Activated T-cell treated with anti-CD3 and anti-CD28 coated beads, Interleukin-2, amount 50 U/mL, for 72 hours (primary cell): ENCODE measurements at regions not wholly inside any gene's neighbourhood (a gene's known extent, or its start where the extent isn't known, plus 50 kb on each side); places are given as distances from the start of the nearest gene placed in this dataset.

Source experiments
- ATAC-seq, 2 donors: fragments of 150-1000 bp; cut with Tn5 transposase; replicated peaks in 1 of 2; 2 replicates each; pipeline ENCODE4 v1.10.0; 2021; ENCODE audit warnings: moderate library complexity in 2 of 2, mild to moderate bottlenecking in 1 of 2
- DNase-seq, 2 donors: peaks; one replicate each; pipeline ENCODE4 v3.0.0; 2021 to 2022; ENCODE audit warnings: mixed read lengths in 1 of 2
- H3K27ac Mint-ChIP-seq: one replicate; pipeline ENCODE4 v1.8.0; 2022; ENCODE audit warnings: mild to moderate bottlenecking, moderate library complexity, mixed read lengths
- H3K27me3 Mint-ChIP-seq: one replicate; pipeline ENCODE4 v1.8.0; 2022; ENCODE audit warnings: low read depth, mixed read lengths
- H3K36me3 Mint-ChIP-seq, 2 donors: one replicate each; pipeline ENCODE4 v1.8.0; 2022; ENCODE audit warnings: mixed read lengths in 2 of 2, mild to moderate bottlenecking in 1 of 2; ENCODE audit not compliant: insufficient read depth in 2 of 2
- H3K4me1 Mint-ChIP-seq: one replicate; pipeline ENCODE4 v1.8.0; 2022; ENCODE audit warnings: low read depth, mixed read lengths
- H3K4me3 Mint-ChIP-seq, 2 donors: one replicate each; pipeline ENCODE4 v1.8.0; 2022; ENCODE audit warnings: mild to moderate bottlenecking in 2 of 2, mixed read lengths in 2 of 2, moderate library complexity in 2 of 2
- H3K9me3 Mint-ChIP-seq, 2 donors: one replicate each; pipeline ENCODE4 v1.8.0; 2022; ENCODE audit warnings: mixed read lengths in 2 of 2

- Mint-ChIP-seq H3K9me3 (peaks cover 0 to 2% of the 10 kb centered on the region in 2 donors), H3K4me3 (no peak overlapping the region), H3K27me3 (peaks cover 5% of the 10 kb centered on the region), H3K4me1 (no peaks in the 10 kb centered on the region), H3K36me3 (no peaks in the 10 kb centered on the region), H3K27ac (no peak overlapping the region)
- no peak for DNase-seq
- ATAC-seq: no peak
Measured at GRCh38 chr11:112837162-112837826, 123.9 kb upstream of the NCAM1 start.

GRCh38 chr11:112839051-112839450 is 122.2 kb upstream of the NCAM1 start:
- DNase-seq: no peak
- Mint-ChIP-seq H3K27me3 (no peaks in the 10 kb centered on the region), H3K27ac (no peak overlapping the region)

GRCh38 chr11:112841729-112842128 is 119.5 kb upstream of the NCAM1 start:
- Mint-ChIP-seq H3K9me3 (peaks cover 0 to 2% of the 10 kb centered on the region in 2 donors), H3K36me3 (no peaks in the 10 kb centered on the region), H3K27ac (no peak overlapping the region), H3K27me3 (no peaks in the 10 kb centered on the region), H3K4me1 (no peaks in the 10 kb centered on the region), H3K4me3 (no peak overlapping the region)
- no peak for ATAC-seq
- DNase-seq: no peak

More at GRCh38 chr11:112839051-112839450, 122.2 kb upstream of the NCAM1 start:
- ATAC-seq: no peak
- Mint-ChIP-seq H3K9me3 (peaks cover 0 to 2% of the 10 kb centered on the region in 2 donors), H3K36me3 (no peaks in the 10 kb centered on the region), H3K4me3 (no peak overlapping the region), H3K4me1 (no peaks in the 10 kb centered on the region)

- Mint-ChIP-seq H3K27ac (no peak overlapping the region), H3K4me1 (no peaks in the 10 kb centered on the region), H3K27me3 (no peaks in the 10 kb centered on the region), H3K9me3 (peaks cover 0 to 5% of the 10 kb centered on the region in 2 donors), H3K36me3 (no peaks in the 10 kb centered on the region), H3K4me3 (no peak overlapping the region)
- DNase-seq (no peak), ATAC-seq (no peak)
Measured at GRCh38 chr11:112842151-112842550, 119.1 kb upstream of the NCAM1 start.

DNA sequence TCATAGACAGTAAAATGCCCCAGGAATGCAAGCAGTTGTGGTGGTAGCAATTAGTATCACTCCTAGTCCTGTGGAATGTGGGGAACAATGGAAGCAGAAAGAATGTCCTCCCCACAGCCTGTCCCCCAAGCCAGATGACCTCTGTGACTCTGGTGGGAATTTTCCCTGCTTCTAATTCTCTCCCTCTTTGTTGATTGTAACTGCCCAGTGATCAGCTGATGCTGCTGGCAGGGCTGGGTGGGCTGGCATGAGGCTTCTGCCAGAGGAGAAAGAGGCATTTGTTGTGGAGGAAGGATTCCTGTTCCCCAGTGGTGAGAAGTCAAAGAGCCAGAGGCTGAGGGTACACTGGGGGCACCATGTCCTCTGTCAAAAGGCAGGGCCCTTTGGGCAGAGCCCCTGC is 116.7 kb upstream of the NCAM1 start:
- H3K36me3 Mint-ChIP-seq: no peaks in the 10 kb centered on the region
- H3K9me3 Mint-ChIP-seq: peaks cover 0 to 5% of the 10 kb centered on the region in 2 donors
- ATAC-seq (no peak), DNase-seq (no peak)
- H3K4me3 Mint-ChIP-seq: no peak overlapping the region
- H3K27ac Mint-ChIP-seq: no peak overlapping the region
- H3K27me3 Mint-ChIP-seq: no peaks in the 10 kb centered on the region
- no peaks in the 10 kb centered on the region for H3K4me1 Mint-ChIP-seq

DNA sequence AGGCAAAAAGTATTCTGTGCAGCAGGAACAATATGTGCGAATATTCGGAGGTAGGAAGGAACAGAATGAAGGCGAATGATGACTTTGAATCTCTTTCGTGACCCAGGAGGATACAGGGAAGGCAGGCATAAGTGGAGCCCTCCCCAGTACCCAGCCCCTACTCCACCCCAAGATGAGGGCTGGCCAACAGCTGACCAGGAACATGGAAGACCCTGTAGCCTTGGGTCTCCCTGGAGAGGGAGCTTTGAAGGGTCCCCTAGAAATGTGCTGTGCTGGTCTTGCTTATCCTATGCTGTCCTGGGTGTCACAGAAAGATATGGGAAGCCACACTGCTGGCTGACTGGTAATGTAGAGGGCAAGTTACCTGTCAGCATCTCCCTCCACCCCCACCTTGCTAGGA is 113.7 kb upstream of the NCAM1 start:
- no peaks in the 10 kb centered on the region for H3K36me3 Mint-ChIP-seq
- peaks cover 0 to 4% of the 10 kb centered on the region in 2 donors for H3K9me3 Mint-ChIP-seq
- ATAC-seq: no peak
- no peak overlapping the region for H3K27ac Mint-ChIP-seq
- no peak for DNase-seq
- peaks cover 7% of the 10 kb centered on the region for H3K27me3 Mint-ChIP-seq
- no peaks in the 10 kb centered on the region for H3K4me1 Mint-ChIP-seq
- H3K4me3 Mint-ChIP-seq: no peak overlapping the region

GRCh38 chr11:112852143-112852866 is 108.9 kb upstream of the NCAM1 start:
- no peaks in the 10 kb centered on the region for H3K4me1 Mint-ChIP-seq
- ATAC-seq (no peak), DNase-seq (no peak)
- H3K4me3 Mint-ChIP-seq: no peak overlapping the region
- no peak overlapping the region for H3K27ac Mint-ChIP-seq
- H3K9me3 Mint-ChIP-seq: peaks cover 0 to 2% of the 10 kb centered on the region in 2 donors
- H3K36me3 Mint-ChIP-seq: no peaks in the 10 kb centered on the region
- peaks cover 7% of the 10 kb centered on the region for H3K27me3 Mint-ChIP-seq

- ATAC-seq: no peak
- Mint-ChIP-seq H3K27me3 (peaks cover 7% of the 10 kb centered on the region), H3K9me3 (peaks cover 0 to 6% of the 10 kb centered on the region in 2 donors)
Measured at GRCh38 chr11:112856133-112856532, 105.1 kb upstream of the NCAM1 start.

GRCh38 chr11:112856591-112856990 is 104.6 kb upstream of the NCAM1 start:
- peaks cover 7% of the 10 kb centered on the region for H3K27me3 Mint-ChIP-seq

More at GRCh38 chr11:112856133-112856532, 105.1 kb upstream of the NCAM1 start:
- Mint-ChIP-seq H3K4me1 (no peaks in the 10 kb centered on the region), H3K36me3 (peaks cover 0 to 3% of the 10 kb centered on the region in 2 donors), H3K4me3 (no peak overlapping the region), H3K27ac (no peak overlapping the region)
- no peak for DNase-seq

GRCh38 chr11:112858289-112859023 is 102.8 kb upstream of the NCAM1 start:
- Mint-ChIP-seq H3K27me3 (no peaks in the 10 kb centered on the region), H3K36me3 (peaks cover 3 to 5% of the 10 kb centered on the region in 2 donors), H3K9me3 (peaks cover 2 to 10% of the 10 kb centered on the region in 2 donors), H3K4me1 (no peaks in the 10 kb centered on the region), H3K4me3 (no peak overlapping the region), H3K27ac (no peak overlapping the region)
- ATAC-seq (no peak), DNase-seq (no peak)

More at GRCh38 chr11:112856591-112856990, 104.6 kb upstream of the NCAM1 start:
- DNase-seq (no peak), ATAC-seq (no peak)
- Mint-ChIP-seq H3K4me1 (no peaks in the 10 kb centered on the region), H3K27ac (no peak overlapping the region), H3K9me3 (peaks cover 0 to 6% of the 10 kb centered on the region in 2 donors), H3K36me3 (peaks cover 0 to 3% of the 10 kb centered on the region in 2 donors), H3K4me3 (no peak overlapping the region)

DNA sequence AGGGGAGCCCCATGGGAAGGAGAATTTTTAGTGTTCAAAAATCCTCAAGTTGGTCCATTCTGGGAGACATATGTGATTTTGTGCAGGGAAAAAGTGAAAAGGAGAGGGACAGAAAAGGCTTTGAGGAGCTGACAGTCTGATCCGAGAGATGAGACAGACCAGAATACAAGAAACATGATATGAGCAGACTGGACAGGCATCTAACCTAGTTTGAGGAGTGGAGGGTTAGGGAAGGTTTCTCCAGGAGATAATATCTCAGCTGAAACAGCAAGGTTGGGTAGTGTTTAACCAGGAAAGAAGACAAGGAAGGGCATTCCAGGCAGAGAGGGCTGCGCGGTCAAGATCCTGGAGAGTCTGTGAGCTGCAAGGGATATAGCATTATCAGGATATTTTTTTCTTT is 101.4 kb upstream of the NCAM1 start:
- H3K9me3 Mint-ChIP-seq: peaks cover 2 to 10% of the 10 kb centered on the region in 2 donors
- DNase-seq (no peak), ATAC-seq (no peak)
- peaks cover 3 to 5% of the 10 kb centered on the region in 2 donors for H3K36me3 Mint-ChIP-seq
- no peaks in the 10 kb centered on the region for H3K4me1 Mint-ChIP-seq
- H3K27me3 Mint-ChIP-seq: no peaks in the 10 kb centered on the region
- H3K27ac Mint-ChIP-seq: no peak overlapping the region
- H3K4me3 Mint-ChIP-seq: no peak overlapping the region

DNA sequence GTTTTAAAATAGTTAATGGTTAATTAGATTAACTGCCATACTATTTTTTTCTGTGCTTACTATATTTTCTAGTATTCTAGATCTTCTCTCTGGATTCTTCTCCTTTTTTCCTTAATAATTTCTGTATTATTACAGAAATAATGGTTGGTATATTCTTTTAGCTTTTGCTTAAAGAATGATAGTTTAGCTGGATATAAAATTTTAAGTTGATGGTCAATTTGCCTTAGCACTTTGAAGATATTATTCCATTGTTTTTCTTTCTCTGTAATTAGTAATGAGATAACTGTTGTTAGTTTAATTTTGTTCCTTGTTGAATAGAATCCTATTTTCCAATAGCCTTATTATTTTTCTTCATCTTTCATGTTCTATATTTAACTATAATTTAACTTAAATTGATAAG is 99.9 kb upstream of the NCAM1 start:
- ATAC-seq (no peak), DNase-seq (no peak)
- no peak overlapping the region for H3K27ac Mint-ChIP-seq
- peaks cover 3 to 5% of the 10 kb centered on the region in 2 donors for H3K36me3 Mint-ChIP-seq
- H3K4me1 Mint-ChIP-seq: no peaks in the 10 kb centered on the region
- no peak overlapping the region for H3K4me3 Mint-ChIP-seq
- H3K27me3 Mint-ChIP-seq: no peaks in the 10 kb centered on the region
- peaks cover 2 to 8% of the 10 kb centered on the region in 2 donors for H3K9me3 Mint-ChIP-seq

DNA sequence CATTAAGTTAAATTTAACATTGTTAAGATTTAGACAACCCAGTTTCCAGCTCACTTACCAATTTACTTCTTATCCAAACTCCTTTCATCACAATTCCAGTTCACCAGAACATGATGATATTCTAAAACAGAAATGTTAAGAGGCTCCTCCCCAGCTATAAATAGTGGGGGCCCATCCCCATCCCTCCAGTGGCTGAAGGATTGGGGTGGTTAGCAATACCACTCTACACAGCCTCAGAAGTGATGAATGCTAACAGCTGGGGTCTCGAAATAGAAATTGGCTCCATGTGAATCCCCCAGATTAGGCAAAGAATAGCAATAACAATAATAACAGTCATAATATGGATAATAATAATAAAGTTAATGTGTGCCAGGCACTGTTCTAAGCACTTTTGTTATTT is 97.9 kb upstream of the NCAM1 start:
- no peak for ATAC-seq
- H3K4me3 Mint-ChIP-seq: no peak overlapping the region
- H3K27ac Mint-ChIP-seq: no peak overlapping the region
- no peaks in the 10 kb centered on the region for H3K27me3 Mint-ChIP-seq
- peaks cover 2 to 8% of the 10 kb centered on the region in 2 donors for H3K9me3 Mint-ChIP-seq
- peaks cover 3 to 5% of the 10 kb centered on the region in 2 donors for H3K36me3 Mint-ChIP-seq
- DNase-seq: no peak
- no peaks in the 10 kb centered on the region for H3K4me1 Mint-ChIP-seq
